CD14-positive monocyte (primary cell): ENCODE measurements at regions not wholly inside any gene's neighbourhood (a gene's known extent, or its start where the extent isn't known, plus 50 kb on each side); places are given as distances from the start of the nearest gene placed in this dataset.

ENCODE experiments used
- DNase-seq, 3 donors: peaks; one replicate each; pipeline ENCODE4 v3.0.0-alpha.2; 2011 to 2022
- H2AFZ ChIP-seq: 2 replicates; pipeline ENCODE4 v1.6.0; 2012; ENCODE audit warnings: mild to moderate bottlenecking, low read depth, low read length, inconsistent platforms; ENCODE audit not compliant: insufficient read depth, poor library complexity, severe bottlenecking
- H3K27ac ChIP-seq, 2 donors: 1 replicate in 1 of 2; 2 replicates in 1 of 2; pipeline ENCODE4 v1.5.1; 2012 to 2013; ENCODE audit warnings: low read length in 2 of 2, control low read depth in 1 of 2, inconsistent platforms in 1 of 2, low read depth in 1 of 2, mild to moderate bottlenecking in 1 of 2
- H3K27me3 ChIP-seq, 2 donors: one replicate each; pipeline versions ENCODE4 v1.6.0 to v1.6.1; 2011 to 2013; ENCODE audit warnings: low read length in 2 of 2; ENCODE audit not compliant: control insufficient read depth in 2 of 2, insufficient read depth in 2 of 2
- H3K36me3 ChIP-seq, 2 donors: replicated peaks in 1 of 2; 1 replicate in 1 of 2; 2 replicates in 1 of 2; pipeline versions ENCODE4 v1.5.1 to v1.6.1; 2012 to 2013; ENCODE audit warnings: low read length in 2 of 2, control low read depth in 1 of 2, inconsistent platforms in 1 of 2, mild to moderate bottlenecking in 1 of 2; ENCODE audit not compliant: insufficient read depth in 2 of 2, control insufficient read depth in 1 of 2
- H3K4me1 ChIP-seq, 2 donors: 1 replicate in 1 of 2; 2 replicates in 1 of 2; pipeline versions ENCODE4 v1.5.1 to v1.6.1; 2012 to 2013; ENCODE audit warnings: low read length in 2 of 2, control low read depth in 1 of 2, inconsistent platforms in 1 of 2, mild to moderate bottlenecking in 1 of 2, moderate library complexity in 1 of 2; ENCODE audit not compliant: insufficient read depth in 2 of 2, control insufficient read depth in 1 of 2
- H3K4me2 ChIP-seq: replicated peaks from 2 replicates; pipeline ENCODE3; 2012; ENCODE audit warnings: low read length, moderate library complexity, mild to moderate bottlenecking; ENCODE audit not compliant: poor library complexity, severe bottlenecking; ENCODE audit errors: extremely low read depth
- H3K4me3 ChIP-seq, 3 experiments: fragments of 200-600 bp in 1 of 3; sonication (generic) in 1 of 3; replicated peaks in 1 of 3; 1 replicate in 2 of 3; 2 replicates in 1 of 3; pipeline ENCODE4 v1.5.1; 2011 to 2013; ENCODE audit warnings: low read length in 3 of 3, mild to moderate bottlenecking in 3 of 3, control low read depth in 2 of 3, low read depth in 2 of 3, inconsistent platforms in 1 of 3, moderate library complexity in 1 of 3
- H3K79me2 ChIP-seq: 2 replicates; pipeline ENCODE4 v1.6.0; 2012; ENCODE audit warnings: mild to moderate bottlenecking, control low read depth, inconsistent platforms, low read length, moderate library complexity; ENCODE audit not compliant: insufficient read depth
- H3K9ac ChIP-seq: 2 replicates; pipeline ENCODE4 v1.6.0; 2017; ENCODE audit warnings: low read length, mild to moderate bottlenecking; ENCODE audit not compliant: insufficient read depth, poor library complexity, severe bottlenecking
- H3K9me3 ChIP-seq, 2 donors: replicated peaks in 1 of 2; 1 replicate in 1 of 2; 2 replicates in 1 of 2; pipeline versions ENCODE4 v1.5.1 to v1.6.1; 2012 to 2013; ENCODE audit warnings: low read length in 2 of 2, control low read depth in 1 of 2; ENCODE audit not compliant: control insufficient read depth in 1 of 2, insufficient read depth in 1 of 2
- H4K20me1 ChIP-seq: 2 replicates; pipeline ENCODE4 v1.6.0; 2012; ENCODE audit warnings: mild to moderate bottlenecking, low read length, control low read depth, moderate library complexity; ENCODE audit not compliant: insufficient read depth
- H3K27ac Mint-ChIP-seq, 7 donors: one replicate each; pipeline ENCODE4 v1.8.0; 2020; ENCODE audit warnings: mild to moderate bottlenecking in 7 of 7, mixed read lengths in 7 of 7, moderate library complexity in 6 of 7, inconsistent platforms in 2 of 7
- H3K27me3 Mint-ChIP-seq, 3 donors: one replicate each; pipeline ENCODE4 v1.8.0; 2021 to 2022; ENCODE audit warnings: low read depth in 3 of 3, mild to moderate bottlenecking in 3 of 3, mixed read lengths in 3 of 3, moderate library complexity in 3 of 3, inconsistent platforms in 1 of 3
- H3K36me3 Mint-ChIP-seq, 2 donors: one replicate each; pipeline ENCODE4 v1.8.0; 2020; ENCODE audit warnings: mixed read lengths in 2 of 2, inconsistent platforms in 1 of 2, mild to moderate bottlenecking in 1 of 2
- H3K4me1 Mint-ChIP-seq: one replicate; pipeline ENCODE4 v1.8.0; 2020; ENCODE audit warnings: mild to moderate bottlenecking, mixed read lengths
- H3K4me3 Mint-ChIP-seq, 2 donors: one replicate each; pipeline ENCODE4 v1.8.0; 2020; ENCODE audit warnings: mild to moderate bottlenecking in 2 of 2, mixed read lengths in 2 of 2, moderate library complexity in 1 of 2
- H3K9me3 Mint-ChIP-seq, 7 donors: one replicate each; pipeline ENCODE4 v1.8.0; 2020 to 2022; ENCODE audit warnings: mixed read lengths in 7 of 7, mild to moderate bottlenecking in 6 of 7, moderate library complexity in 6 of 7, inconsistent platforms in 2 of 7
- CTCF ChIP-seq: fragments of 200-600 bp; IDR thresholded peaks from one replicate; pipeline ENCODE4 v1.8.0; 2022; ENCODE audit warnings: antibody characterized with exemption, mild to moderate bottlenecking
- WGBS: methylation state at CpG from one replicate; pipeline ENCODE4 v1.1.5; 2013; ENCODE audit warnings: missing lambda C conversion rate; ENCODE audit not compliant: insufficient coverage; 5-methylcytosine and 5-hydroxymethylcytosine counted together
- intact Hi-C, 2 donors: fragments of 100-400 bp; cut with micrococcal nuclease; formaldehyde crosslinking; loops; one replicate each; pipeline versions ENCODE4 v1.15.0 to v1.15.1; 2023

GRCh38 chr15:97141871-97142270 lies 811.4 kb downstream of the NR2F2 start:
- no CpG with 5 or more reads among the region's 2 CpGs for WGBS
- intact Hi-C loops = no loop called here

GRCh38 chr15:97143592-97144376 lies 813.3 kb downstream of the NR2F2 start:
- no peak overlapping the region for H3K4me3 ChIP-seq
- H4K20me1 ChIP-seq = no peaks in the 10 kb centered on the region
- H3K36me3 Mint-ChIP-seq = no peaks in the 10 kb centered on the region
- H3K4me1 ChIP-seq = no peaks in the 10 kb centered on the region
- H3K27ac Mint-ChIP-seq = no peak overlapping the region
- H3K27me3 Mint-ChIP-seq = peaks cover 0 to 2% (median 0%) of the 10 kb centered on the region in 3 donors
- 100% methylated on average over 2 of the region's 6 CpGs for WGBS
- no peaks in the 10 kb centered on the region for H3K79me2 ChIP-seq
- no peak overlapping the region for H3K9ac ChIP-seq
- H2AFZ ChIP-seq = no peak overlapping the region
- no peaks in the 10 kb centered on the region for H3K9me3 ChIP-seq
- no peaks in the 10 kb centered on the region for H3K36me3 ChIP-seq
- H3K4me3 Mint-ChIP-seq = no peak overlapping the region
- DNase-seq = no peak
- no peak for TF ChIP-seq CTCF
- H3K4me1 Mint-ChIP-seq = no peaks in the 10 kb centered on the region
- no peaks in the 10 kb centered on the region for H3K27me3 ChIP-seq
- peaks cover 0 to 5% (median 2%) of the 10 kb centered on the region in 7 donors for H3K9me3 Mint-ChIP-seq
- H3K27ac ChIP-seq = no peak overlapping the region
- no peak overlapping the region for H3K4me2 ChIP-seq
- intact Hi-C loops = no loop called here

More at GRCh38 chr15:97141871-97142270, 811.4 kb downstream of the NR2F2 start:
- Histone ChIP-seq H3K4me2 (no peak overlapping the region), H3K9ac (no peak overlapping the region), H3K4me1 (no peaks in the 10 kb centered on the region), H3K36me3 (no peaks in the 10 kb centered on the region), H4K20me1 (no peaks in the 10 kb centered on the region), H2AFZ (no peak overlapping the region), H3K79me2 (no peaks in the 10 kb centered on the region), H3K9me3 (no peaks in the 10 kb centered on the region), H3K27ac (no peak overlapping the region), H3K27me3 (no peaks in the 10 kb centered on the region), H3K4me3 (no peak overlapping the region)
- H3K36me3 Mint-ChIP-seq = no peaks in the 10 kb centered on the region
- no peak overlapping the region for H3K4me3 Mint-ChIP-seq
- H3K9me3 Mint-ChIP-seq = peaks cover 0 to 5% (median 2%) of the 10 kb centered on the region in 7 donors
- H3K4me1 Mint-ChIP-seq = no peaks in the 10 kb centered on the region
- no peaks in the 10 kb centered on the region for H3K27me3 Mint-ChIP-seq
- no peak overlapping the region for H3K27ac Mint-ChIP-seq
- no peak for TF ChIP-seq CTCF
- no peak for DNase-seq
